VCaP (cell line): ENCODE measurements at regions not wholly inside any gene's neighbourhood (a gene's known extent, or its start where the extent isn't known, plus 50 kb on each side); places are given as distances from the start of the nearest gene placed in this dataset.
"Not testable (repeated sequence)": the region's sequence is repeated elsewhere in the genome, so short reads cannot be mapped to it uniquely, and the experiment has no call there.

Source experiments
- H3K27ac ChIP-seq: fragments of 450-650 bp; 2 replicates; pipeline ENCODE4 v1.5.1; 2017
- TF ChIP-seq, protein P1 (sequence below): fragments of 450-650 bp; conservative IDR thresholded peaks from 2 replicates; pipeline ENCODE4 v1.5.1; 2017; ENCODE audit warnings: mild to moderate bottlenecking, moderate library complexity

DNA sequence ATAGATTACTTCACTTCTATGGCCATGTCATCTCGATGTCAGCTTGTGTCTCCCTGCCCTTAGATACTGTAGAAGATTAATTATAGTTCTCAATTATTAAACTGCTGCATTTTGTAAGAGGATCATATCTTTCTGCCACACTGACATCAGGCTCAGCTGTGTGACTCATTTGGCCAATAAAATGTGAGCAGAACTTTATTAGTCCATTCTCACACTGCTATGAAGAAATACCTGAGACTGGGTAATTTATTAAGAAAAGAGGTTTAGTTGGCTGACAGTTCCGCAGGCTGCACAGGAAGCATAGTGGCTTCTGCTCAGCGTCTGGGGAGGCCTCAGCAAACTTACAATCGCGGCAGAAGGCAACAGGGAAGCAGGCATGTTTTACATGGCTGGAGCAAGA is 290.4 kb downstream of the RAD51AP2 start:
- no peak overlapping the region for H3K27ac ChIP-seq
- TF ChIP-seq, protein P1, sequence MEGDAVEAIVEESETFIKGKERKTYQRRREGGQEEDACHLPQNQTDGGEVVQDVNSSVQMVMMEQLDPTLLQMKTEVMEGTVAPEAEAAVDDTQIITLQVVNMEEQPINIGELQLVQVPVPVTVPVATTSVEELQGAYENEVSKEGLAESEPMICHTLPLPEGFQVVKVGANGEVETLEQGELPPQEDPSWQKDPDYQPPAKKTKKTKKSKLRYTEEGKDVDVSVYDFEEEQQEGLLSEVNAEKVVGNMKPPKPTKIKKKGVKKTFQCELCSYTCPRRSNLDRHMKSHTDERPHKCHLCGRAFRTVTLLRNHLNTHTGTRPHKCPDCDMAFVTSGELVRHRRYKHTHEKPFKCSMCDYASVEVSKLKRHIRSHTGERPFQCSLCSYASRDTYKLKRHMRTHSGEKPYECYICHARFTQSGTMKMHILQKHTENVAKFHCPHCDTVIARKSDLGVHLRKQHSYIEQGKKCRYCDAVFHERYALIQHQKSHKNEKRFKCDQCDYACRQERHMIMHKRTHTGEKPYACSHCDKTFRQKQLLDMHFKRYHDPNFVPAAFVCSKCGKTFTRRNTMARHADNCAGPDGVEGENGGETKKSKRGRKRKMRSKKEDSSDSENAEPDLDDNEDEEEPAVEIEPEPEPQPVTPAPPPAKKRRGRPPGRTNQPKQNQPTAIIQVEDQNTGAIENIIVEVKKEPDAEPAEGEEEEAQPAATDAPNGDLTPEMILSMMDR = no peak

DNA sequence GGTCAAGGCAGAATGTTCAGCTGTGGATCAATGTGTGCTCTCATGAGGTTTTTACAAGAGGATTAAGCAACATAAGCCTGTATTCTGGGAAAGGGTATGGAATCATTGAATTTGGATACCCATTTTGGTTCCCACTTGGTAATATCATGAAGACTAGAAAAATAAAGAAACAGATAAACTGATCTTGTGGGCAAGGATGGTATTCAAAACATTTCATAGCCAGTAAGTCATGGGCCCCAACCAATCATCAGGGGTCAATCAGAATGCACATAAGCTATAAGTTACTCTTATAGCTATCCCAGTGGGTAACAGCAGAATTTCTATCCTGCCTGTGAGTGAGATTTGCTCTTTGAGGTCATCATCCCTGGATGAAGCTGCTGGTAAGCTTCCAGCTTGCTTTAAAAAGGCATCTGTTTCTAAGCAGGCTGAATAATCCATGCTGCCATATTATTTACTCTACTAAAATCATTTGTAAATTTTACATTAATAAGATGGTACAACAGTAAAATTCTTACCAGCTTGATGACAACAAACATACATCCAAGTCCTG is 291.2 kb downstream of the RAD51AP2 start:
- H3K27ac ChIP-seq = no peak overlapping the region
- TF ChIP-seq, protein P1 = no peak

DNA sequence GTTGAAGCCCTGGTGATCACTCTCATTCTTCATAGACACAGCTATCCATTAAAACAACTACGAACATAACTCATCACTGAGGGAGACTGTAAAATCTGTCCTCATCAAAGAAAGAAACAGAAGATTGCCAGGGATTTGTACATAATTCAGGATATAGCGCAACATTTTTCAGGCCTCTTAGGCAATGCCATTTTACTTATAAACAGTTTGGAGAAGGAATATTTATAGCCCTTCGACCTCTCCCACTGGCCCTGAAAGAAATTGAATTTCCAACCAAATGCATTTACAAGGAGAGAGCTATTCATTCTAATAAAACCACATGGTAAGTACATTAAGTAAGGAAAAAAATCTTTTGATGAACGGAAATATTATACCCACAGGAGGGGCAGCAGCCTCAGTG is 295.0 kb downstream of the RAD51AP2 start:
- no peak overlapping the region for H3K27ac ChIP-seq
- TF ChIP-seq, protein P1 = no peak

DNA sequence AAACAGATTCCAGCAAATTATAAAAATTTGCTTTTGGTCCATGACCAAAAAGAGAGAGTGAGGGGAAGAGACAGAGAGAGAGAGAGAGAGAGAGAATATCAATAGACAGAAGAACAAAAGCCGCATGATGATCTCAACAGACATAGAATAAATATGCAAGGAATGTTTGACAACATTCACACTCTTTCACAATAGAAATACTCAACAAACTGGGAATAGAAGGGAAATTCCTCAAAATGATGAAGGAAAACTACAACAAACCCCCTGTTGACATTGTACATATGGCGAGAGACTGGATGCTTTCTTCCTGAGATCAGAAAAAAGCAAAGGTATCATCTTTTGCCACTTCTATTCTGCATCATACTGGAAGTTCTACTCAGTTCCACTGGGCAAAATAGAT is 309.7 kb downstream of the RAD51AP2 start:
- TF ChIP-seq, protein P1 = no peak
- no peak overlapping the region for H3K27ac ChIP-seq

DNA sequence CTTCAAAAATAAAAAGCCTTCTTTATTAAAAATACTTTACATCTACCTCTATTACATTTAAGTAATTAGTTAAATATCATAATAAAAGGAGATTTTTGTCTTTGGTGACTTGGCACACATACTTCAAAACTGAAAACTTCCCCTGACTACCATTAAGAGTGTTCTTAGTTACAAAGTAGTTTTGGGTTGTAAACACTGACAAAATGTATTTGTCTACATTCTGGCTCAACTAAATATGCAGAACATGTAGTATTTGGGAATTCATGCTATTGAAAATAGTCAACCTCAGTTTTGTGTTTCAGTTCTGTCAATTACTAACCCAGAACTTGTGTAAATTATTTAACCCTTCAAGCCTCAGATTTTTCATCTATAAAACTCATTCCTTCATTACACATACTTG is 311.5 kb downstream of the RAD51AP2 start:
- TF ChIP-seq, protein P1 = no peak
- no peak overlapping the region for H3K27ac ChIP-seq

DNA sequence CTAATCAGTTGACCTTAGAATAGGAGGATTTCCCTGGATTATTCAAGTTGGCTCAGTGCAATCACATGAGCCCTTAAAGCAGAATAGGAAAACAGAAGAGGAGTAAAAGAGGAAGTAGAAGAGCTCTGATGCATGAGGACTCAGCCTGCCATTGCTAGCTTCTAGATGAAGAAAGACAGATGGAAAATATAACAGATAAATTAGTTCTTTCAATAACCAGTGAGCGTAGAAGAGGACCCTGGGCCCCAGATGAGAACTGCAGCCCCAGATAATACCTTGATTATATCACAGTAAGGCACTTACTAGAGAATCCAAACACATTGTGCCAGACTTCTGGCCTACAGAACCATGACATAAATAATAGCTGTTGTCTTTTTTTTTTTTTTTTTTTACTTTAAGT is 314.0 kb downstream of the RAD51AP2 start:
- not testable (repeated sequence) for H3K27ac ChIP-seq

DNA sequence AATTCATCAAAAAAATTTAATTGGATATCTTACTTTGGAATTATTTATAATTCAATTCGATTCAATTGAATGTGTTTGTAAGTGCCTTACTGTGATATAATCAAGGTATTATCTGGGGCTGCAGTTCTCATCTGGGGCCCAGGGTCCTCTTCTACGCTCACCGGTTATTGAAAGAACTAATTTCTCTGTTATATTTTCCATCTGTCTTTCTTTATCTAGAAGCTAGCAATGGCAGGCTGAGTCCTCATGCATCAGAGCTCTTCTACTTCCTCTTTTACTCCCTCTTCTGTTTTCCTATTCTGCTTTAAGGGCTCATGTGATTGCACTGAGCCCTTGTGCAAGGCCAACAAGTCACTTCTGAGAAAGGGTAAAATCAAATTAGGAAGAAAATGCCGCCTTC is 315.6 kb downstream of the RAD51AP2 start:
- H3K27ac ChIP-seq = not testable (repeated sequence)

DNA sequence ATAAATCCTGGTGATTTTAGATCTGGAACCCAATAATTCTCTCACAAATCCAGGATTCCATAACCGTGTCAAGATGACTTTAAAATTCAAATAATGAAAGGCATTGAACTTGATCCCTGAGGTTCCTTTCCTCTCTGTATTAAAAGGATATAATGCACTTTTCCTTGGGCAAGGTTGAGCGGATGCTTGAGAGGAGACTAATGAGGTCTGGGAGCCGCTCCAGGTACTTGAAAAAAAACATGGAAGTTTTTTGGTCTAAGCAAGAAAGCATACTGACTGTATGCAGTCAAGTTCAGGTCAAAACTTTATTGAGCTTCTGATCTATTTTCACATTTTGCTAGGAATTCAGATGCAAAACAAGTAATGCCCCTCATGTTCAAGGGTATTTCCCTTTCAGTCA is 318.5 kb downstream of the RAD51AP2 start:
- no peak overlapping the region for H3K27ac ChIP-seq
- TF ChIP-seq, protein P1 = no peak

DNA sequence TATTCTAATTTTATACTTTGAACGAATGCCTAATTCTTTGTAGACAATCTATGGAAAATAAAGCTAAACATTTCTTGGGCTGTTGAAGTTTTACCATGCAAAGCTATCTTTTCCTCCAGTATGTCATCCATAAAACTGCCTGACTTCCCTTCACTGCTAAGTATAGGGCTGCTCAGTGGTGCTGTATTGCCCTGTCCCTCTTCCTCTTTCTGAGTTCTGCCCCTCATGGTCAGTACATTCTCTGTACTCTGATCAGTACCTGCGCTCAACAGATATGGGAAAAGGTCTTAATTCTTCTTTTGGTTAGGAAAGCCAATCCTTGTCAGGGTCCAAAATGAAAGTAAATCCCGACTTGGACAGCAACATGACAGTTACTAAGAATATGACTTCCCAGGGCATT is 321.9 kb downstream of the RAD51AP2 start:
- H3K27ac ChIP-seq = no peak overlapping the region
- TF ChIP-seq, protein P1 = no peak
